H4 (cell line): ENCODE measurements at regions not wholly inside any gene's neighbourhood (a gene's known extent, or its start where the extent isn't known, plus 50 kb on each side); places are given as distances from the start of the nearest gene placed in this dataset.
A peak's percentile ranks its signal among the peaks of the same experiment; 100 is the strongest.
"Not testable (repeated sequence)": the region's sequence is repeated elsewhere in the genome, so short reads cannot be mapped to it uniquely, and the experiment has no call there.

Experiments
- DNase-seq: peaks from one replicate; pipeline ENCODE4 v3.0.0-alpha.2; 2015; ENCODE audit warnings: low spot score

GRCh38 chr11:33971530-33971929 is 79.7 kb upstream of the LMO2 start:
- not testable (repeated sequence) for DNase-seq

- peak; percentile 49 for DNase-seq
Observed at GRCh38 chr11:33970984-33971466, 79.1 kb upstream of the LMO2 start.

DNA sequence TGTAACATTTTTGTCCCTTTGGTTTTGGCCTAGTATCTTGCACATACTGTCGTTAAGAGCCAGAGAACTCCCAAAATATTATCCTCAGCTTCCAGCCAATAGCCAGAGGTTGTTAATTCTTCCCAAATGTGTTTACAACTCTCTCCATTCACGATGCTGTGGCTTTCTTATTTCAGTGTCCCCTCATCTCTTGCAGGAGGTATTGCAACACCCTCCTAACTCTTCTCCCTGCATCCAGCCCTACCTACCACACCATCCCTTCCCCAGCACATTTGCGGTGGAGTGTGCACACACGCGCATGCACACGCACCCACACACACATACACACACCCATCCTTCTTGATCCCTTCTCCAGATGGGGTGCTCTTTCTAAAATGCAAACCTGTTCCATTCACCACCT is 75.6 kb upstream of the LMO2 start:
- DNase-seq, result no peak

DNA sequence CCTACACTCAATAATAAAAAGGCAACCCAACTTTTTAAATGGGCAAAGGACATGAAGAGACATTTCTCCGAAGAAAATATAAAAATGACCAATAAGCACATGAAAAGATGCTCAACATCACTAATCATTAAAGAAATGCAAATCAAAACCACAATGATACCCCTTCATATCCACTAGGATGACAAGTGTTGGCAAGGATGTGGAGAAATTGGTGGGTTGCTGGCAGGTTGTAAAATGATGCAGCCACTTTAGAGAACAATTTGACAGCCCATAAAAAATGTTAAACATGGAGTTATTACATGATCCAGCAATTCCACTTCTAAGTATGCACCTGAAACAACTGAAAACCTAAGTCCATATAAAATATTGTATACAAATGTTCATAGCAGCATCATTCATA is 73.2 kb upstream of the LMO2 start:
- DNase-seq, result no peak

- no peak for DNase-seq
Observed at GRCh38 chr11:33959855-33960400, 68.1 kb upstream of the LMO2 start.

GRCh38 chr11:33957304-33957917 is 65.5 kb upstream of the LMO2 start:
- DNase-seq, result no peak

DNA sequence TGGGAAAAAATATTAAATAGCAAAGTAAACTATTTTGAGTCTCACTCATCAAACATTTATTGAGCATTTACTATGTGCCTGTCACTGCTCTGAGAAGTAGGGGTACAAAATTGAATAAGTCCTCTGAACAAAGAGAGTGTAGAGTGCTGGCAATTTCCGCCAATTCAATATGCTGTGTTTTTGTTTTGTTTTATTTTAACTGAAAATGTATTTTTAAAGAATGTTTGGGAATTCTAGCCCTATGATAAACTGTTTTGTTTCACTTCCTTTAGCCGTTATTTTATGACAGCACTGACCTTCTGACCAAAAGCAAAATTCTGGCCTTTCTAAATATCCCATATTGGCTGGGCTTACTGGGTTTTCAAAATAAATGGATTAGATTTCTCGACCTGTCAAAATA is 64.7 kb upstream of the LMO2 start:
- DNase-seq, result no peak

GRCh38 chr11:33953289-33953688 is 61.4 kb upstream of the LMO2 start:
- no peak for DNase-seq

DNA sequence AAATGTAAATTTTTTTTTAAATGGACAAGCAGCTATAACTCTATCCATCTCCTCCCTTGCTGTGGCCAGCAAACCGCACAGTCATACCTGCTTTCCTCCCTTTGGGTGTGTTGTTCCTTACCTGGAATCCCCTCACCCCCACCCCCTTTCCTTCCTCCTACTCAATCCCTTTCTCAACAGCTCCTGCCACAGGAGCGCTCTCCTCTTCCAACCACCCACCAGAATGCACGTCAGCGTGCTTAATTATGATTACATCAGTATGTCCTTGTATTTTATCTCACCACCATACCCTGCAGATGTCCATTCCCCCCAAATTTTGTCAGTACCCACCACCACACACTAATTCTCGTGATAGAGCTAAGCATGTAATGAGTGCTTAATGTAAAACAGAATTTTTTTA is 60.9 kb upstream of the LMO2 start:
- DNase-seq, result no peak

DNA sequence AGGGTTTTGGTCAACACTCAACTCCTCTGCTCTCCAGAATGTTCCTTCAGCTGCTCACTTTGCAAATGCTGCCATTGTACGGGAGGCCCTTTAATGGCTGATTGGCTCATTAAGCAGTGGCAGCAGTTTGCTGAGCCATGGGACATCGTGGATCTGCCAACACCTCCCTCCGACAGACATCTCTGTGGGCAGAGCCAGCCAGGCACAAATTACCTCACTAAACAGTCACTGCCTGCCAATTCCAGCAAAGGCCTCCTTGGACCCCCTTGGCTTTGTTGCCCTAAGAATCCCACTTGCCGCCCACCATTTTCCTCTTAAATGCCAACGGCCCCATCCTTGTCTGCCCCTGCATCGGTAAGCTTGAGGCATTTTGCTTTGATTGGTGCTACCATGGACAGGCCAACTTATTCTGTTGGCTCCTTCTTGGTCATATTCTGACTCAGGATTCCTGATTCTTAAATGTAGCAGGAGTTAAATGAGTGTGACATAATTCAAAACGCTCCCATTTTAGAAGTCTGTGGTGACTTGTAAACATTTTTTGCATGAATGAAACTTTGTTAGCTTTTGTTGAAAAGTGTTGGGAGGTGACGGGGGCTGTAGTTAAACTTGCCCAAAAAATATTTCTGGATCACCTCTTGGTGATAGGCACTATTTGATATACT is 57.5 kb upstream of the LMO2 start:
- DNase-seq, result no peak

DNA sequence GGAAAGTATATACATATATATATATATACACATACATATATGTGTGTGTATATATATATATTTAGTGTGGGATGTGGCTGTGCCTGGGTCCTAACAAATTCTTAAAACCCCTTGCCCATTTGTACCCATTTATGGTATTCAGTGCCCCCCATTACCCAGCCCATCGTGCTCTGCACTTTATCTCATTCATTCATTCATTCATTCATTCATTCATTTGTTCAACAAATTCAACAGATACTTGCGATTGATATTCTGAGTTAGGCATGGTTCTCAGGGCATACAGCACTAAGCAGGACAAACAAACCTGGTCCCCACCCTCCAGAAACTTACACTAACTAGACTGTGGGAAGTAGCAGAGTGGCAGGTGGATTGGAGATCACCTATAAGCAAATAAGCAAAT is 56.6 kb upstream of the LMO2 start:
- no peak for DNase-seq

GRCh38 chr11:33947918-33948317 is 56.0 kb upstream of the LMO2 start:
- DNase-seq, result not testable (repeated sequence)

GRCh38 chr11:33946930-33947329 is 55.1 kb upstream of the LMO2 start:
- DNase-seq, result no peak

DNA sequence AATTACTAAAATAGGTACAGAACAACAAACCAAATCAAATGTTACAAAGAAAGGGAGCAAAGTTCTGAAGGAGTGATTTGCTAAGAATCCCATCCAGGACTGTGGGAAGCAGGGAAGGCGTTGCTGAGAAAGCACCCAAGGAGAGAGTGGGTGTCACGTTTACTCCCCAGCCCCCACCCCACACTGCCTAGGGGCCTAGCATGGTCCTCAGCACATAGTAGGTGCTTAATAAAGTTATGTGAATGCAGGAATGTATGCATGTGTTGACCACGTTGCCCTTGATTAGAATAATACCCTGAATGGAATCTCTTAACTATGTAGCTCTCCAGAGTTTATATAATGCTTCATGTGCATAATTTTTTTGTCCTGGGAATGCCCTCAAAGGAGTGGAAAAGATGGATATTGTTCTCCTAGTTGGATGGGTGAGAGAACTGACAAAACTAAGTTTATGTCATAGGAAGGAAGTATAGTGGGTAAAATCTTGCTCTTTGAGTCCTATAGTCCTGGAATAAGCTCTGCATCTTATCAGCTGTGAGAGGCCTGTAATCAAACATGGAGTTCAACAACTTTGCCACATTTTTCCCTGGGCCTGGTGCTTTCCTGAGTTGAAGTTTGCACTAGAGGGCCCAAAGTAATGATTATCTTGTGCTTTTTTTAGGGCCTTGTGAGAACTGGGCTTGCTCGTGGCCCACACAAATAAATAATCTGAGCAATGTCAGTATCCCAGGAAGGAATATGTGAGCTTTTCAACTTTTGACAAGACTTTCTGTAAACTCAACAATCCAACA is 53.8 kb upstream of the LMO2 start:
- no peak for DNase-seq

- DNase-seq, result no peak
Observed at GRCh38 chr11:33944693-33945424, 53.0 kb upstream of the LMO2 start.

DNA sequence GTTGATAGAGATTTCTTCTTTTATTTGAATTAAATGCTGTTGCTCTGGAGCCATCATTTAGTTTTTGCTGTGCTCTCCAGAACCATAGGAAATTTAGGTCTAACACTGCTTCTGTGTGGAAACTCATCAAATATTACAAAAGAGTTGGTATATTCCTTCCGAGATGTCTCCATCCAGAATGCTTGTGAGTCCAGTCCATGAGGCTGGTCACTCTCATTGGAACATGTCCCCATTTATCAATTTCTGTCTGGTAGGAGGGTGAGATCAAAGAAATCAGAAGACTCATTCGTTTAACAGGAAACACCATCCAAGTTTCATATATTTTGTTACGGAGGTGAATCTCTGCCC is 52.4 kb upstream of the LMO2 start:
- no peak for DNase-seq

DNA sequence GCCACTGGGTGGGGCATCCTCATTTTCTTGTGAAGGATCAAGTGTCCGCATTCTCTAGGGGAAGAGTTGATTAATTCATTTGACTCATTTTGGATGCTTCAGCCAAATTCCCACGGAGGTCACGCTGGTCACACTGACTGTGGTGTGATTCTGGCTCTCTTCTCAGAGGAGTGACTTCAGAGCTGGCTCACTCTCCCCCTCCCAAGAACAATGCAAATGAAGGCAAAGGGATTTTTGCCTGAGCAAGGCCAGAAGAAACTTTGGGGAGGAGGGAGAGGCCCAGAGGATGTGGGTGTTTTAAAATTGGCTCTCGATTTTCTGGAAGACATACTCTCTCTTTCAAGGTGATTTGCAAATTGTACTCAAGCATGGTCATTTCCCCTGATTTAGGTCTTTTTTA is 51.1 kb upstream of the LMO2 start:
- peak; percentile 19 for DNase-seq

DNA sequence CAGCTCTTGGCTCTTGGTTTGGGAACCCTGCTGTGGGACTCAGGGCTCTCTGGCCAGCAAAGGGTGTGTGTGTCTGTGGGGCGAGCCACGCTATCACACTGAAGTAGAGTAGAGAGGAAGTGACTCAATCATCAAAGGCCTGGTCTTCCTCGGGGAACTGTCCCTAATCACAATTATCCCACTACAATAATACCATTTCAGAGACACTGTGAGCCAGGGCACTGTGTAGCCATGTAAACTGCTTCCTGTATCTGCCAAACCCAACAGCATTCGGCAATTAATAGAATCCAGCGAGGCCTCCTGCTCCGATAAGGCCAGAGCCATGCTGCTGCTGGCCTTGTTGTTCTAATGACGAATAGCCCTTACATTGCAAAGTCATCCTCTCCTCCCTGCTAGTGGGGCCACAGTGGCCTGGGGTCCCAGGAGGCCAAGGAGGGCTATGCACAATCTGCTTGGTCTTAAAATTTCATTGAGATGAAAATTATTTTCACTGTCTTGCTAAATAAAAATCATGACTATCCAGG is 49.8 kb upstream of the LMO2 start:
- DNase-seq, result no peak
